ENCODE measurements at regions not wholly inside any gene's neighbourhood (a gene's known extent, or its start where the extent isn't known, plus 50 kb on each side); places are given as distances from the start of the nearest gene placed in this dataset.
"Not testable (repeated sequence)": the region's sequence is repeated elsewhere in the genome, so short reads cannot be mapped to it uniquely, and the experiment has no call there.

DNA sequence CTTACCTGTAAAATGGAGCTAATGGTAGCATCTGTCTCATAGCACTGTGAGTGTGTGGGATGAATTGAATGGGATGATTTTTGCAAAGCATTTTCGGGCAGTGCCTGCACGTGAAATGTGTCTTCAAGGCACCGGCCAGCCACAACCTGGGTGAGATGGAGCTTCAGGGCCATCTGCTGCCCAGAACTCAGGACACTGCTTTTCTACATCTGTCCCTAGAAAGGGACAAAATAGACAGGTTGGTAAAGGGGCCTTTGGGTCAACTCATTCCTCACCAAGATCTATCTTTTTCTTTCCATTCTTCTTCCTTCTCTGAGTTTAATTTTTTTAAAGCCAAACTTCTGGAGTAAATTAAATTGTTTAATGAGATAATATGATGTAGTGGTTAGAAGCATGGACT, 106.5 kb downstream of the UTP18 start:
- Histone ChIP-seq H3K27ac (no peak overlapping the region), H3K4me3 (ENCODE audit: low read depth, low read length) (no peak overlapping the region), H3K27me3 (replicated peaks) (no peaks in the 10 kb centered on the region), H3K36me3 (replicated peaks) (no peaks in the 10 kb centered on the region)
- no peak for TF ChIP-seq CTCF (IDR thresholded peaks at IDR 0.05; ENCODE audit: low read depth, low read length, missing control alignments)
- no peak for DNase-seq
- in situ Hi-C loops (cut with HindIII; ENCODE audit: low pct_ligation_motif_present, low sequenced_read_pairs), result no loop called here

GRCh38 chr17:51367836-51368235, 107.5 kb downstream of the UTP18 start:
- DNase-seq; H3K27me3 ChIP-seq (replicated peaks); H3K4me3 ChIP-seq (ENCODE audit: low read depth, low read length); H3K36me3 ChIP-seq (replicated peaks); H3K27ac ChIP-seq; in situ Hi-C loops (cut with HindIII; ENCODE audit: low pct_ligation_motif_present, low sequenced_read_pairs): not testable (repeated sequence)

- peak overlapping the region; percentile 20 for H3K4me3 ChIP-seq (ENCODE audit: low read depth, low read length)
- H3K27me3 ChIP-seq (replicated peaks), result no peaks in the 10 kb centered on the region
- in situ Hi-C loops (cut with HindIII; ENCODE audit: low pct_ligation_motif_present, low sequenced_read_pairs), result no loop called here
- H3K27ac ChIP-seq, result no peak overlapping the region
- peak; percentile 84 for TF ChIP-seq CTCF (IDR thresholded peaks at IDR 0.05; ENCODE audit: low read depth, low read length, missing control alignments)
- no peaks in the 10 kb centered on the region for H3K36me3 ChIP-seq (replicated peaks)
- DNase-seq, result peak; percentile 52
Observed at GRCh38 chr17:51371732-51372151, 111.4 kb downstream of the UTP18 start.

- no peak for TF ChIP-seq CTCF (IDR thresholded peaks at IDR 0.05; ENCODE audit: low read depth, low read length, missing control alignments)
- peak overlapping the region; percentile 20 for H3K4me3 ChIP-seq (ENCODE audit: low read depth, low read length)
- H3K36me3 ChIP-seq (replicated peaks), result no peaks in the 10 kb centered on the region
- in situ Hi-C loops (cut with HindIII; ENCODE audit: low pct_ligation_motif_present, low sequenced_read_pairs), result no loop called here
- no peaks in the 10 kb centered on the region for H3K27me3 ChIP-seq (replicated peaks)
- peak; percentile 65 for DNase-seq
- H3K27ac ChIP-seq, result no peak overlapping the region
Observed at GRCh38 chr17:51372345-51373004, 112.1 kb downstream of the UTP18 start.

- no peak for DNase-seq
- TF ChIP-seq CTCF (IDR thresholded peaks at IDR 0.05; ENCODE audit: low read depth, low read length, missing control alignments), result no peak
- H3K27ac ChIP-seq, result no peak overlapping the region
- in situ Hi-C loops (cut with HindIII; ENCODE audit: low pct_ligation_motif_present, low sequenced_read_pairs), result no loop called here
- no peak overlapping the region for H3K4me3 ChIP-seq (ENCODE audit: low read depth, low read length)
- no peaks in the 10 kb centered on the region for H3K36me3 ChIP-seq (replicated peaks)
- no peaks in the 10 kb centered on the region for H3K27me3 ChIP-seq (replicated peaks)
Observed at GRCh38 chr17:51373489-51374152, 113.3 kb downstream of the UTP18 start.

- Histone ChIP-seq H3K36me3 (replicated peaks) (no peaks in the 10 kb centered on the region), H3K27ac (no peak overlapping the region), H3K4me3 (ENCODE audit: low read depth, low read length) (no peak overlapping the region), H3K27me3 (replicated peaks) (no peaks in the 10 kb centered on the region)
- in situ Hi-C loops (cut with HindIII; ENCODE audit: low pct_ligation_motif_present, low sequenced_read_pairs), result no loop called here
- DNase-seq, result no peak
- no peak for TF ChIP-seq CTCF (IDR thresholded peaks at IDR 0.05; ENCODE audit: low read depth, low read length, missing control alignments)
Observed at GRCh38 chr17:51374209-51374608, 113.9 kb downstream of the UTP18 start.
